ENCODE measurements at regions not wholly inside any gene's neighbourhood (a gene's known extent, or its start where the extent isn't known, plus 50 kb on each side); places are given as distances from the start of the nearest gene placed in this dataset.

- no peaks in the 10 kb centered on the region for H3K9me2 ChIP-seq (ENCODE audit: insufficient read depth)
- no peaks in the 10 kb centered on the region for H3K27me3 ChIP-seq (ENCODE audit: insufficient read depth, low read length)
- H2AFZ ChIP-seq (ENCODE audit: low read depth, low read length, poor library complexity, severe bottlenecking), result no peak overlapping the region
- no peaks in the 10 kb centered on the region for H4K20me1 ChIP-seq (ENCODE audit: insufficient read depth)
- ATAC-seq (no peak), DNase-seq (ENCODE audit: low read depth, low spot score) (no peak)
- no peak overlapping the region for H3K4me2 ChIP-seq (ENCODE audit: low read length)
- ChIA-PET POLR2A (no interaction called here), RAD21 (ENCODE audit: low non-redundant PET in 1 of 2, low total read pairs in 2 of 2, uncharacterized antibody in 2 of 2, unreplicated experiment in 2 of 2) (no interaction called here), CTCF (no interaction called here)
- H3K36me3 ChIP-seq (ENCODE audit: control insufficient read depth in 1 of 2, insufficient read depth in 2 of 2, low read length in 2 of 2), result no peaks in the 10 kb centered on the region
- H3K27ac ChIP-seq (ENCODE audit: low read depth, low read length), result no peak overlapping the region
- no peaks in the 10 kb centered on the region for H3K4me1 ChIP-seq (ENCODE audit: control insufficient read depth in 1 of 2, insufficient read depth in 2 of 2, low read length in 2 of 2)
- H3K4me3 ChIP-seq (replicated peaks in 1 of 2; ENCODE audit: low read depth in 1 of 2, low read length in 2 of 2), result no peak overlapping the region
- no peak overlapping the region for H3K9ac ChIP-seq (ENCODE audit: low read length)
- no peaks in the 10 kb centered on the region for H3K9me3 ChIP-seq (ENCODE audit: control insufficient read depth in 1 of 2, insufficient read depth in 1 of 2, low read depth in 1 of 2, low read length in 2 of 2)
- TF ChIP-seq CEBPB (IDR thresholded peaks at IDR 0.05; ENCODE audit: low read depth), result no peak
- TF ChIP-seq ZFX (IDR thresholded peaks at IDR 0.05), result no peak
- no peak for TF ChIP-seq EZH2phosphoT487 (IDR thresholded peaks at IDR 0.05; ENCODE audit: borderline replicate concordance)
- TF ChIP-seq SRF (IDR thresholded peaks at IDR 0.05; ENCODE audit: low read depth), result no peak
- no peak for TF ChIP-seq EGR1 (IDR thresholded peaks at IDR 0.05; ENCODE audit: low read depth)
- TF ChIP-seq ZNF274 (IDR thresholded peaks at IDR 0.05; ENCODE audit: low read depth, low read length), result no peak
- no peak for TF ChIP-seq ELF1 (IDR thresholded peaks at IDR 0.05; ENCODE audit: borderline replicate concordance, low read depth)
- TF ChIP-seq, protein P1, sequence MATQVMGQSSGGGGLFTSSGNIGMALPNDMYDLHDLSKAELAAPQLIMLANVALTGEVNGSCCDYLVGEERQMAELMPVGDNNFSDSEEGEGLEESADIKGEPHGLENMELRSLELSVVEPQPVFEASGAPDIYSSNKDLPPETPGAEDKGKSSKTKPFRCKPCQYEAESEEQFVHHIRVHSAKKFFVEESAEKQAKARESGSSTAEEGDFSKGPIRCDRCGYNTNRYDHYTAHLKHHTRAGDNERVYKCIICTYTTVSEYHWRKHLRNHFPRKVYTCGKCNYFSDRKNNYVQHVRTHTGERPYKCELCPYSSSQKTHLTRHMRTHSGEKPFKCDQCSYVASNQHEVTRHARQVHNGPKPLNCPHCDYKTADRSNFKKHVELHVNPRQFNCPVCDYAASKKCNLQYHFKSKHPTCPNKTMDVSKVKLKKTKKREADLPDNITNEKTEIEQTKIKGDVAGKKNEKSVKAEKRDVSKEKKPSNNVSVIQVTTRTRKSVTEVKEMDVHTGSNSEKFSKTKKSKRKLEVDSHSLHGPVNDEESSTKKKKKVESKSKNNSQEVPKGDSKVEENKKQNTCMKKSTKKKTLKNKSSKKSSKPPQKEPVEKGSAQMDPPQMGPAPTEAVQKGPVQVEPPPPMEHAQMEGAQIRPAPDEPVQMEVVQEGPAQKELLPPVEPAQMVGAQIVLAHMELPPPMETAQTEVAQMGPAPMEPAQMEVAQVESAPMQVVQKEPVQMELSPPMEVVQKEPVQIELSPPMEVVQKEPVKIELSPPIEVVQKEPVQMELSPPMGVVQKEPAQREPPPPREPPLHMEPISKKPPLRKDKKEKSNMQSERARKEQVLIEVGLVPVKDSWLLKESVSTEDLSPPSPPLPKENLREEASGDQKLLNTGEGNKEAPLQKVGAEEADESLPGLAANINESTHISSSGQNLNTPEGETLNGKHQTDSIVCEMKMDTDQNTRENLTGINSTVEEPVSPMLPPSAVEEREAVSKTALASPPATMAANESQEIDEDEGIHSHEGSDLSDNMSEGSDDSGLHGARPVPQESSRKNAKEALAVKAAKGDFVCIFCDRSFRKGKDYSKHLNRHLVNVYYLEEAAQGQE (IDR thresholded peaks at IDR 0.05; ENCODE audit: low read depth), result no peak
- no peak for TF ChIP-seq YY1 (IDR thresholded peaks at IDR 0.05; ENCODE audit: extremely low read depth, insufficient replicate concordance, low read depth, low read length)
- TF ChIP-seq, protein P2, sequence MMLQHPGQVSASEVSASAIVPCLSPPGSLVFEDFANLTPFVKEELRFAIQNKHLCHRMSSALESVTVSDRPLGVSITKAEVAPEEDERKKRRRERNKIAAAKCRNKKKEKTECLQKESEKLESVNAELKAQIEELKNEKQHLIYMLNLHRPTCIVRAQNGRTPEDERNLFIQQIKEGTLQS (IDR thresholded peaks at IDR 0.05), result no peak
- TF ChIP-seq POLR2AphosphoS5 (IDR thresholded peaks at IDR 0.05; ENCODE audit: low read depth, low read length), result no peak
- no peak for TF ChIP-seq TCF7L2 (IDR thresholded peaks at IDR 0.05; ENCODE audit: borderline replicate concordance, extremely low read depth, insufficient read depth, insufficient read length)
- TF ChIP-seq, protein P3, sequence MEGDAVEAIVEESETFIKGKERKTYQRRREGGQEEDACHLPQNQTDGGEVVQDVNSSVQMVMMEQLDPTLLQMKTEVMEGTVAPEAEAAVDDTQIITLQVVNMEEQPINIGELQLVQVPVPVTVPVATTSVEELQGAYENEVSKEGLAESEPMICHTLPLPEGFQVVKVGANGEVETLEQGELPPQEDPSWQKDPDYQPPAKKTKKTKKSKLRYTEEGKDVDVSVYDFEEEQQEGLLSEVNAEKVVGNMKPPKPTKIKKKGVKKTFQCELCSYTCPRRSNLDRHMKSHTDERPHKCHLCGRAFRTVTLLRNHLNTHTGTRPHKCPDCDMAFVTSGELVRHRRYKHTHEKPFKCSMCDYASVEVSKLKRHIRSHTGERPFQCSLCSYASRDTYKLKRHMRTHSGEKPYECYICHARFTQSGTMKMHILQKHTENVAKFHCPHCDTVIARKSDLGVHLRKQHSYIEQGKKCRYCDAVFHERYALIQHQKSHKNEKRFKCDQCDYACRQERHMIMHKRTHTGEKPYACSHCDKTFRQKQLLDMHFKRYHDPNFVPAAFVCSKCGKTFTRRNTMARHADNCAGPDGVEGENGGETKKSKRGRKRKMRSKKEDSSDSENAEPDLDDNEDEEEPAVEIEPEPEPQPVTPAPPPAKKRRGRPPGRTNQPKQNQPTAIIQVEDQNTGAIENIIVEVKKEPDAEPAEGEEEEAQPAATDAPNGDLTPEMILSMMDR (IDR thresholded peaks at IDR 0.05 in 2 of 3, conservative IDR thresholded peaks at IDR 0.05 in 1 of 3; ENCODE audit: borderline replicate concordance in 1 of 3, insufficient read depth in 1 of 3, low read depth in 2 of 3, low read length in 2 of 3), result no peak
- TF ChIP-seq FOSL1 (IDR thresholded peaks at IDR 0.05; ENCODE audit: low read depth), result no peak
- TF ChIP-seq MAX (IDR thresholded peaks at IDR 0.05), result no peak
- BruUV-seq (replicated peaks), result no TSS peak
- no peaks in the 10 kb centered on the region for H3K79me2 ChIP-seq (ENCODE audit: insufficient read depth, low read length)
- intact Hi-C loops (cut with micrococcal nuclease), result no loop called here
Measured at GRCh38 chr1:222189218-222189617, 358.7 kb downstream of the HHIPL2 start.

Data from HCT116 (cell line).